ENCODE measurements at regions not wholly inside any gene's neighbourhood (a gene's known extent, or its start where the extent isn't known, plus 50 kb on each side); places are given as distances from the start of the nearest gene placed in this dataset.

GRCh38 chr1:38129971-38130370, 83.4 kb upstream of the POU3F1 start:
- Histone ChIP-seq H3K27ac (no peak overlapping the region), H3K4me1 (peaks cover 0 to 37% (median 15%) of the 10 kb centered on the region in 3 donors), H3K36me3 (no peaks in the 10 kb centered on the region), H3K27me3 (peaks cover 0 to 50% (median 2%) of the 10 kb centered on the region in 4 donors), H3K4me3 (no peak overlapping the region), H3K9me3 (no peaks in the 10 kb centered on the region)
- intact Hi-C loops (cut with DNase I): no loop called here
- 81 to 86% methylated on average over 2 of the region's 2 CpGs for WGBS, 2 donors
- no peak for DNase-seq
- TF ChIP-seq, protein P1, sequence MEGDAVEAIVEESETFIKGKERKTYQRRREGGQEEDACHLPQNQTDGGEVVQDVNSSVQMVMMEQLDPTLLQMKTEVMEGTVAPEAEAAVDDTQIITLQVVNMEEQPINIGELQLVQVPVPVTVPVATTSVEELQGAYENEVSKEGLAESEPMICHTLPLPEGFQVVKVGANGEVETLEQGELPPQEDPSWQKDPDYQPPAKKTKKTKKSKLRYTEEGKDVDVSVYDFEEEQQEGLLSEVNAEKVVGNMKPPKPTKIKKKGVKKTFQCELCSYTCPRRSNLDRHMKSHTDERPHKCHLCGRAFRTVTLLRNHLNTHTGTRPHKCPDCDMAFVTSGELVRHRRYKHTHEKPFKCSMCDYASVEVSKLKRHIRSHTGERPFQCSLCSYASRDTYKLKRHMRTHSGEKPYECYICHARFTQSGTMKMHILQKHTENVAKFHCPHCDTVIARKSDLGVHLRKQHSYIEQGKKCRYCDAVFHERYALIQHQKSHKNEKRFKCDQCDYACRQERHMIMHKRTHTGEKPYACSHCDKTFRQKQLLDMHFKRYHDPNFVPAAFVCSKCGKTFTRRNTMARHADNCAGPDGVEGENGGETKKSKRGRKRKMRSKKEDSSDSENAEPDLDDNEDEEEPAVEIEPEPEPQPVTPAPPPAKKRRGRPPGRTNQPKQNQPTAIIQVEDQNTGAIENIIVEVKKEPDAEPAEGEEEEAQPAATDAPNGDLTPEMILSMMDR (IDR thresholded peaks at IDR 0.05): no peak
- no peak for TF ChIP-seq POLR2A (IDR thresholded peaks at IDR 0.05)

GRCh38 chr1:38129473-38129872, 82.9 kb upstream of the POU3F1 start:
- H3K4me3 ChIP-seq: no peak overlapping the region
- DNase-seq: no peak
- intact Hi-C loops (cut with DNase I): no loop called here

GRCh38 chr1:38128926-38129453, 82.4 kb upstream of the POU3F1 start:
- WGBS, 2 donors: 90 to 94% methylated on average over 4 to 7 of the region's 9 CpGs
- intact Hi-C loops (cut with DNase I): no loop called here

More at GRCh38 chr1:38129473-38129872, 82.9 kb upstream of the POU3F1 start:
- Histone ChIP-seq H3K27me3 (peaks cover 0 to 45% (median 0%) of the 10 kb centered on the region in 4 donors), H3K9me3 (no peaks in the 10 kb centered on the region), H3K4me1 (peaks cover 0 to 41% (median 15%) of the 10 kb centered on the region in 3 donors), H3K36me3 (no peaks in the 10 kb centered on the region), H3K27ac (no peak overlapping the region)
- TF ChIP-seq, protein P1 (IDR thresholded peaks at IDR 0.05): no peak
- TF ChIP-seq POLR2A (IDR thresholded peaks at IDR 0.05): no peak
- 89 to 90% methylated on average over 2 to 4 of the region's 5 CpGs for WGBS, 2 donors

DNA sequence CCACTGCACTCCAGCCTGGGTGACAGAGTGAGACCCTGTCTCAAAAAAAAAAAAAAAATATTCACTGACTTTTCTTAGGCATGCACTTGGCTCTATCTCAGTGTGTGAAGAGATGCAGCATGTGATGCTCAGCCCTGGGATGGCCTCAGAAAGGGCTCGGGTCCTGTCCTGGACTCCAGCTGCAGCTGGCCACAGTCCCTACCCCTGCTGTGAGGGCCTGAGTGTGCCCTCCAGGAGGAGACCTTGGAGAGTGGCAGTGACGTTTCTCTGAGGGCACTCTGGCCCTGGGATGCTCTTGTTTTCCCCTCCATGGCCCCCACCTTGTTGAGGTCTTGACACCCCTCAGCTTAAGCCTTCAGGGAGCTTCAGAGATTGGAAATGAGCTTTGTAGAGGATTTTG, 81.9 kb upstream of the POU3F1 start:
- no peak for DNase-seq
- no peak for TF ChIP-seq POLR2A (IDR thresholded peaks at IDR 0.05)
- TF ChIP-seq, protein P1 (IDR thresholded peaks at IDR 0.05): no peak
- intact Hi-C loops (cut with DNase I): no loop called here
- Histone ChIP-seq H3K4me3 (no peak overlapping the region), H3K4me1 (peaks cover 0 to 44% (median 22%) of the 10 kb centered on the region in 3 donors), H3K36me3 (no peaks in the 10 kb centered on the region), H3K27ac (no peak overlapping the region), H3K9me3 (no peaks in the 10 kb centered on the region), H3K27me3 (peaks cover 0 to 36% (median 0%) of the 10 kb centered on the region in 4 donors)
- WGBS, 2 donors: 20 to 80% methylated on average over 1 to 2 of the region's 2 CpGs

More at GRCh38 chr1:38128926-38129453, 82.4 kb upstream of the POU3F1 start:
- Histone ChIP-seq H3K4me1 (peaks cover 0 to 41% (median 17%) of the 10 kb centered on the region in 3 donors), H3K27me3 (peaks cover 0 to 41% (median 0%) of the 10 kb centered on the region in 4 donors), H3K4me3 (no peak overlapping the region), H3K36me3 (no peaks in the 10 kb centered on the region), H3K27ac (no peak overlapping the region), H3K9me3 (no peaks in the 10 kb centered on the region)
- TF ChIP-seq, protein P1 (IDR thresholded peaks at IDR 0.05): no peak
- no peak for TF ChIP-seq POLR2A (IDR thresholded peaks at IDR 0.05)
- no peak for DNase-seq

DNA sequence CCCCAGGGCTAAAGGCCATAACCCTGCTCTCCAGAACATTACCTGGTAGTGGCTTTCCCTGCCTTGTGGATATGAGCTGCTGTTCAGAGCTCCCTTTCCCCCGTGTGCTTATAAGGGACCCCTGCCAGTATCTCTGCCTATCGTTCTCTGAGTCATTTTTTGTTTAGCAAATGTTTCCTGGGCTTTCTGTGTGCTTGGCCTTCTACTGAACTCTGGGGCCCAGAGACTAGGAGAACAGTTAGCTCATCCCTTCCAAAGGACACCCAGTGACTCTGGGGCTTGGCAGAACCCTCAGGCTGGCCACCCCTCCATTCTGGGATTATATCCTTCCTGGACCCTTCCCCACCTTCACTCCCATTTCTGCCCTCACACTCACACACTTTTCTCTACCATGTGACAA, 80.8 kb upstream of the POU3F1 start:
- 28 to 75% methylated on average over 2 of the region's 2 CpGs for WGBS, 2 donors
- H3K4me1 ChIP-seq: peaks cover 0 to 55% (median 25%) of the 10 kb centered on the region in 3 donors
- DNase-seq: no peak

More for the DNA sequence above, 80.8 kb upstream of the POU3F1 start:
- intact Hi-C loops (cut with DNase I): no loop called here
- Histone ChIP-seq H3K9me3 (no peaks in the 10 kb centered on the region), H3K27ac (peak overlapping the region in 1 of 4 donors; percentile 57), H3K27me3 (peaks cover 0 to 25% (median 0%) of the 10 kb centered on the region in 4 donors), H3K4me3 (no peak overlapping the region), H3K36me3 (no peaks in the 10 kb centered on the region)
- TF ChIP-seq, protein P1 (IDR thresholded peaks at IDR 0.05): no peak
- no peak for TF ChIP-seq POLR2A (IDR thresholded peaks at IDR 0.05)
